GM21447 (cell line): ENCODE measurements at regions not wholly inside any gene's neighbourhood (a gene's known extent, or its start where the extent isn't known, plus 50 kb on each side); places are given as distances from the start of the nearest gene placed in this dataset.

Experiments
- ATAC-seq: cut with Tn5 transposase; IDR thresholded peaks from one replicate; pipeline ENCODE4 v1.9.1; 2021; ENCODE audit not compliant: unreplicated experiment

DNA sequence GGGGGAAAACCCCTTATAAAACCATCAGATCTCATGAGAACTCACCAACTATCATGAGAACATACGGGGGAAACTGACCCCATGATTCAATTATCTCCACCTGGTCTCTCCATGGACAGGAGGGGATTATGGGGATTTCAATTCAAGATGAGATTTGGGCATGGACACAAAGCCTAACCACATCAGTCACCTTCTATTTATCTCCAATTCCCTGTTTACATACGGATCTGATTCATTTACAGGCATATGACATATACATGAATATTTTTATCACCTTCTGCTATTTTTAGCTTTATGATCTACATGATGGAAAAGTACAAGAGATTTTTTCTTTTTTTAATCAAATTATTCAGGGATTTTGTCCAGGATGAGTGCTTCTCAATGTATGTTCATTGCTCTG lies 944.5 kb downstream of the REEP3 start:
- no peak for ATAC-seq

DNA sequence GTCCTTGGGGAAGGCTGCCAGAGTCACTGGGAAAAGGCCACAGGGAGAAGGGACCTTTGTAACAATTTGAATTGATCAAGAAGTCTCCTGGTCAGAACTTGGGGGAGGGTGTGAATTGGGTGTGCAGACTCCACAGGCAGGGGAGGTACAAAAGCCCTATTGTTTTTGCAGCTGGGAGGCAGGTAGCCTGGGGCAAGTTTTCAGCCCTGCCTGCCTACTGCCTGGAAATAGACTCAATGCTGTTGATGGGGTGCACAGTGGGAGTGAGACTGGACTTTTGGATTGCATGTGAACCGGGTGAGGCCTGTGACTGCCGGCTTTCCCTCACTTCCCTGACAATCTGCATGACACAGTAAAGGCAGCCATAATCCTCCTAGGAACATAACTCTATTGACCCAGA lies 947.0 kb downstream of the REEP3 start:
- no peak for ATAC-seq

DNA sequence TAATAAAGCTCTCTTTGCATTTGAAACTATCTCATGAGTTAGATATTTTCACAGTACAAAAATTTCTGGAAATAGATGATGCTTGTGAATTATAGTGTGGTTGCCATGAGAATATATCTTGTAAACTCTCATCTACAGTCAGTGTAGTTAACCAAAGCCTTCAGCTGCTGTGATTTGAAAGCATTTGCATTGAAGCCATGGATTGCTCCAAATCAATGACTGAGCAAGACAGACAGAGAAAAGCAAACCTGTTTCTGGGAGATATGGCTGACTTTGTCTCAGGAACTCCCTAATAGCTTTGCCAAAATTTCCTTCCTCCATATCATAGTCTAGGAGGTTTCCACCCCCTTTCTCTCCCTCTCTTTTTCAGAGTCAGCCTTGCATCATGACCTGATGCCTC lies 955.3 kb downstream of the REEP3 start:
- no peak for ATAC-seq

DNA sequence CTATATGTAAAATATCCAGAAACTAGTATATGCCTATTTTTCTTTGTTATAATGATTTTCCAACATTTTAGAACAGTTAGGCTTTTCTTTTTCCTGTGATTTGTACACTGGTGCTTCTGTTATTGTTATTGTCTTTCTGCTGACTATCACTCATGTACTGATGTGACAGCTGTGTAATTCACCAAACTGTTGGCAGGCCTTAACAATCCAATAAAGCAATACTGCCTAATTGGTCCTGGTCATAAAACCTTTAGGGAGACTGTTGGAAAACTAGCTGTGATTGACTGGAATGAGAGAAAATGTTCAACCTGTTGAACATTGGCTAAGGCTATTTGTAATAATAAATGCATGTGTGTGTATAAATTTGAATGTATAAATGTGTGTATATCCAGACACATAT lies 956.6 kb downstream of the REEP3 start:
- no peak for ATAC-seq

DNA sequence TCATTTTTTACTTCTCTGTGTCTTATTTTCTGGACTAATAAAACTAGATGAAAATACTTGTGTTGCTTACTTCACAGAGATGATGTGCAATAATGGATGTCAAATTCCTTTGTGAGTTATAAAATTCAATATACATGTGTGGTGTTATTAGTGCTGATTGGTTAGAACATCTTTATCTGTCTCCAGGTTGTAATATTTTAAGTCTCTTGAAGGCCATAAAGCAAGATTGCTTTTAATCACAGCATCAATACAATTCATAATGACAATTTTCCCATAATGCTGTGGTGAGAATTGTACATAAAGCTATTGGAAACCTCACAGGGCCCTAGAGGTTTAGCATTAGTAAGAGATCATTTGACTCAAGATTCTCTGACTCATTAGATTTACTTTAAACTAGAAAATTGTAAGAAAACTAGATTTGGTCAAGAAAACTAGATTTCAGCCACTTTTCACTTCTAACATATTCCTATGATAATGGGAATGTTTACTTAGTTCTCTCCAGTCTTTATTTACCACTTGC lies 963.7 kb downstream of the REEP3 start:
- no peak for ATAC-seq

DNA sequence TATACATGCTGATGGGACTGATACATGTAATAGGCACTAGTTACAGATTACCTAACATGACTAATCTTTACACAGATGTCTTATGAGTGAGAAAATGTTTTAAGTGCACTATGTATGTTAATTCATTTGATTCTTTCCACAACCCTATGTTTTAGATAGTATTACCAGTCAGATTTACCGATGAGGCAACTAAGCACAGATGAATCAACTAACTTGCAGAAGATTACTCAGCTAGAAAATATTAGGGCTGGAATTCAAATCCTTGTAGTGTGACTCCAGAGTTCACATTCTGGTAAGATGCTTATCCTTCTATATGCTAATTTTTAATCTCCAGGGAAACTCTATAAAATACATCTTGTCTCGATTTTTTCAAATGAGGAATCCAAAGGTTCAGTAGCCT lies 964.9 kb downstream of the REEP3 start:
- no peak for ATAC-seq

DNA sequence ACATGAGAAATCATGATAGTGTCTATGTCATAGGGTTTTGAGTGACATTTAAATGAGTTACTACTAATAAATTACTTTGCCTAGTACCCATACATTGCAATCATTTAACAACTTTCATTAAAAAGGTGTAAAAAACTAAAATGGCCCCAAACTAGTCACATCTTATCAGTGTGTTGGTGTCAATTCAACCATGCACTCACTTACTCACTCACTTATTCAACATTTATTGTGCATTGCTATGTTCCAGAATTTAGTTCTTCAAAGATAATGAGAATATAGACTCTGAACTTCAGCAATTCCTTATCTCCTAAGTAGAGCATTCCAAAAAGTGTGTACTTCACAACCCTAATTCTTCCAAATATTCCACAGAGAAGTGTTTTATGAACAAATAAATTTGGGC lies 965.7 kb downstream of the REEP3 start:
- ATAC-seq: no peak

DNA sequence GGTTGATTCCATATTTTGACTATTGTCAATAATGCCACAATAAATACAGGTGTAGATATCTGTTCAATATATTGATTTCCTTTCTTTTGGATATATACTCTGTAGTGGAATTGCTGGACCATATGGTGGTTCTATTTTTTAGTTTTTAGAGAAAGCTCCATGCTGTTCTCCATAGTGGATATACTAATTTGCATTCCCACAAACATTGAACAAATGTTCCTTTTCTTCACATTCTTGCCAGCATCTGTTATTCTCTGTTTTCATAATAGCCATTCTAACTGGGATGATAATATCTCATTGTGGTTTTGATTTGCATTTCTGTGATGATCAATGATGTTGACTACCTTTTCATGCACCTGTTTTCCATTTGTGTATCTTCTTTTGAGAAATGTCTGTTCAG lies 973.7 kb downstream of the REEP3 start:
- no peak for ATAC-seq

DNA sequence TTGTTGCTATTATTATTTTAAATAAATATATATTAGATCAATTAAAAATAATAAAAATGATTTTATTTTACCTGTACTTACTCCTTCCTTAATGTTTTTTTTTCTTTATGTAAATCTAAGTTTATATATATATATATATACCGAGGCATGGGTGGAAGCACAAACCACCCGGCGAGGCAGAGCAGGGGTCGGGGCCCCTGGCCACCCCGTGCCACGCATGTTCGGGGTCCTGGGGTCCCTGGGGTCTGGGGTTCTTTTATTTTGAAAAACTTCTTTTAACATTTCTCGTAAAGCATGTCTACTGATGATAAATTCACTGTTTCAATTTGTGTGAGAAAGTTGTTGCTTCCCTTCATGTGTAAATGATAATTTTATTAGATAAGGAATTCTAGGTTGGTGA lies 976.1 kb downstream of the REEP3 start:
- no peak for ATAC-seq

DNA sequence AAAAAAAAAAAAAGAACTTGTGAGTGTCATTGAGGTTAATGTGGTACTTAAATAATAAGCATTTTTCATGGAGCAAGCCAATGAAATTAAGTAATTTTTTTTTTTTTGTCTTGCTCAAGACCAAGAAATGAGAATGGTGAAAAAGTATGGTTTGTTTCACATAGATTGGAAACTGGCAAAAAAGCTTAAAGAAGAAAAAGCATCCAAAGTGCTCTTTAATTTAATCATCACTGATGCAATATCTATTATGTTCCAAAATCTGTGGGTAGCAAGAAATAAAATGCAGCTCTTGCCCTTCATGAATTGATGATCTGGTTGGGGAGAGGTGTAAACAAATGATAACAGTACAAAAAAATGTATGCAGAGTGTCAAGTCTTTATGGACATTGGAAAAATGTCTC lies 980.6 kb downstream of the REEP3 start:
- no peak for ATAC-seq

DNA sequence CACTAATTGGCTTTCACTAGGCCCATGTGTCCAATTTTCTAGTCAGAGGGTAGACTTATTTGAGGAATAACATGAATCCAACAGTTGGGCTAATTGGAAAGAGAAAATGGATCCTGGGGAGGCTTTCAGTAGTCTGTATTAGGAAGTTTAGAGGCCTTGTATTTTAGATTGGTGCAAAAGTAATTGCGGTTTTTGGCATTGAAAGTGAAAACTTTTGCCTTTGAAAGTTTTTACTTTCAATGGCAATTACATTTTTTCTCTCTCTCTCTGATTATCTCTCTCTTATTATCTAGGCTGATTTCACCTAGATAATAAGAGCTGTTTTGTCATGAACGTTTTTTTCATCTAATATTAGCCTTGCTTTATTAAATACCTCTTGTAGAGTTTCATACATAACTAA lies 981.7 kb downstream of the REEP3 start:
- no peak for ATAC-seq

DNA sequence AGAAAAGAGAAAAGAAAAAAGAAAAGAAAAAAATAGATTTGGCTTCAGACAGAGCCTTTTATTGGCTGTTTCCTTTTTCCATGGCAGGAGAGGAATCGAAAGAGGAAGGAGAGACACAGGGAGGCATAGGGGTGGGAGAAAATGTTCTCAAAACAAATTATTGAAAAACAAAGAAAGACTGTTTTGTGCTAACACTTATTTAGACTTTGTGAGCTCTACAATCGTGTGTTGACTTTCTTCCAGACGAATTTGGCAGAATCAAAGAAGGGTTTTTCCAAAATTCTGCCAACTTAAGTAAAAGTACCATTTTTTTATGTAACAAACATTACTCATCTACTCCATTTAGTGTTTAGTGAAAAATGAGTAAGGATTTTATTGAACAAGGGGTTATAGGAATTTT lies 982.2 kb downstream of the REEP3 start:
- no peak for ATAC-seq

DNA sequence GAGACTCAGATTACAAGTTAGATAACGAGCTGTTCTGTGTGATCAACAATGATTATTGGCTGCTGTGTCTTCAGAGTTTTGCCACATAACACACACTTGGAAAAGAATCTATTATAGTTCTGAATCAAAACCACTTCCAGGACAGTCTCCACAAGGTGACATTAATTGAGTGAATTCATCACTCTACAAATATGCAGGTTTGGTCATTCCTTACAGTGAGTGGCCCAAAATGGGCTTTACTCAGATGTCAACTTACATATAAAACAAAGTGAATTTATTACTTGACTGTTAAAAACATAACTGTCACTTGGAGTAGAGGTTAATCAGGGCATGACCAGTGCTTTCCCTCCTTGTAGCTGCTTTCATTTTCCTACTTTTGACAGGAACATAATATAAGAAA lies 984.3 kb downstream of the REEP3 start:
- ATAC-seq: no peak

DNA sequence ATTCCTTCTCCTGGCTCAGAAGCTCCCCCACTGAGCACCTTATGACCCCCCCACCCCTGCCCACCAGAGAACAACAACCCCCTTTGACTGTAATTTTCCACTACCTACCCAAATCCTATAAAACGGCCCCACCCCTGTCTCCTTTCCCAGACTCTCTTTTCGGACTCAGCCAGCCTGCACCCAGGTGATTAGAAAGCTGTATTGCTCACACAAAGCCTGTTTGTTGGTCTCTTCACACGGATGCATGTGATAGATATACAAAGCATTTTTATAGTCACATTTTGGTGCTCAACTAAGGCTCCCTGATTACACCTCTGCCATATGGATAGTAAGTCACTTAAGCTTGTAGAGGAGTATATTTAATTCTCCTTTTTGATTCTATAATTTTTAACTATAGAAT lies 985.8 kb downstream of the REEP3 start:
- no peak for ATAC-seq

DNA sequence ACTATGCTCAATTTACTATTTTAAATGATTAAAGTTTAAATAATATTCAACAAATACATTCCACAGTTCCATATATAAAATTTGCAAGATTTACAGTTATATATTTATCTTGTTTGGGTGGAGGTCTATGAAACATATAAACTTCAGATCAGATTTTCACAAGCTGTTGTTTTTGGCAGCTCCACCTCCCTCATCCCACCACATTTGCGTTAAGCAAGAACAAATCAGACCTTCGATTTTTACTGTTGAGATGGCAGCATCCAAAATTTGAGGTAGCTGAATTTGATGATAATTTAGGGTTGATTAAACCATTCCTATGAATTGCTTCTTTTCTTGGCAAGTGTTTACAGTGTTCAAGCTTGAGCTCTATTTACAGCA lies 986.4 kb downstream of the REEP3 start:
- no peak for ATAC-seq

DNA sequence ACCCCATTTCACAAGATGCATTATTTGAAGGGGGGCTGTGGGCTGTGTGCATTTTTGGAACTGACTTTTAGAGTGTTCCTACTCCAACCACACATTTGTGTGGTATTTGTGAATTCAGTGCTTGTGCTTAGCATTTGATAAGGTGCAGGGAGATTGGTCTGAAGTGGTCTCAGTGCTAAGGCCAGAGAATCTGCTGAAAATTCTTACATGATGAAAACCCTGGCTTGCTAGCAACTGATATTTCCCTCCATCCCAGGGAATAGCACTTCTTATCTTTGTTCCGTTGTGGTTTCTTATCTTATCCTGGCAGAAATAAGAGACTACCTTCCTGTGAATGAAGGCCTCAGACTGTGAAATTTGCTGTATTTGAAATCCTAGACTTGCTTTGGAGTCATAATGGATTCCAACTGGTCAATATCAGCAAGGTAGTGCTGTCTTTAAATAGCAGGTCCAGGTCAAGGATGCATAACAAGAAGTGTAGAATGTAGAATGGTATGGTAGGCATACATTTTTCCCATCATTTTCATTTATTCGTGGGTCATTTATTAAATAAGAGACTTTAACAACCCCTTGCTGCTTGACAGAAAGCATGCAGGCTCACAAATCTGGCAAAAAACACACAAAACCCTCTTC lies 986.9 kb downstream of the REEP3 start:
- no peak for ATAC-seq

DNA sequence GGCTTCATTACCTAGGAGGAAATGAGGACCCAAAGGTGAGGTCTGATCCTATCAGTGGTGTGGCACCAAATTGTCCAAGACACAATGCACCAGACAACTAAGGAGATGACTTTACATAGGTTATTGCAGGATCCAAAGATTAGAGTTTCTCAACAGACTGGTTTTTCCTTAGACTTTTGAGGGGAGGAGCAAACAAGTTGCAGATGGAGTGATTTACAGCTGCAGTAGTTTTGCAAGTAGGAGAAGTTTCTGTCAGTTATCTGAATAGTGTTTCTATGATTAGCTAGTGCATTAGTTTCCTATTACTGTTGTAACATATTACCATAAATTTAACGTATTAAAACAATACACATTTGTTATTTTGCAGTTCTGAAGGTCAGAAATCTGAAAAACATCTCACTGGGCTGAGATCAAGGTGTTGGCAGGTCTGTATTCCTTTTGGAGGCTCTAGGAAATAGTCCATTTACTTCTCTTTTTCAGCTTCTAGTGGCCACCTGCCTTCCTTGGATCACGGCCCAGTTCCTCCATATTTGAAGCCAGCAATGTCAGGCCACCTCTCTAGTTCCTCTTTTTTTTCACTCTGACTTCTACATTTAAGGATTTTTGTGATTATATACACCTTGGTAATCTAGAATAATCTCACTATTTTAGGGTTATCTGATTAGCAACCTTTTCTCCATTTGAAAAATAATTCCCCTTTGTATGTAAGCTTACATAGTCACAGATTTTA lies 994.9 kb downstream of the REEP3 start:
- ATAC-seq: no peak

DNA sequence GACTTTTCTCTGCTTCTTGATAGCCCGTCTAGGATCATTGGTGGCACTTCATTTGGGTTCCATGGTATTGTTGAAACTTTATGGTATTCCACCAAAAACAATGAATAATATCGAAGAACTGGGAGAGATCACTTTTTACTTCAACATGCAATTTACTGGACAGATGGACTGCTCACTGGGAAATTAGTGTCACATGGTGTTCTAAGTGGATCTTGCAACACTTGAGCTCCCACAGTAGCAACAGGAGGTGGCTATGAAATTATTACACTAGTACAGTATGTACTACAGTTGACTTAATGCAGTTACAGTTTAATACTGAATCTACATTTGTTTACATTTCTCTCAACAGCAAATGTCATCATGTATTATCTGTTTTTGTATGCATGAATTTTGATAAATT lies 997.3 kb downstream of the REEP3 start:
- no peak for ATAC-seq

DNA sequence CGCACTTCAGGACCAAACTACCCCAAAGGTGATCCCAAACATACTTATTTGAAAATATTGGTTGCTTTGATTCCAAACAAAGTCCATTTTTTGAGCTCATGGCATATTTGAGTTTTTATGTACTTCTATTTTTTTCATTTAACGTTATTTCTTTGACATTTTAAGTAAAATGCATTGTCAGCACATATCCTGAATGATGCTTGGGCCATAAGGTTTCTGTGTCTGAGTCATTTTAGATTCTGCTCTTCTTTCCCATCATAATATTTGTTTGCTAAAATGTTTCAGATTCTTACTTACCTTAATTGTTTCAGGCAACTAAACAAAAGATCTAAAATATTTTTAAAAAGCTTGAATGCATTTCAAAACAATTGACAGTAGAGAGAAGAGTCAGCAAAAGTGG lies 998.2 kb downstream of the REEP3 start:
- ATAC-seq: no peak

DNA sequence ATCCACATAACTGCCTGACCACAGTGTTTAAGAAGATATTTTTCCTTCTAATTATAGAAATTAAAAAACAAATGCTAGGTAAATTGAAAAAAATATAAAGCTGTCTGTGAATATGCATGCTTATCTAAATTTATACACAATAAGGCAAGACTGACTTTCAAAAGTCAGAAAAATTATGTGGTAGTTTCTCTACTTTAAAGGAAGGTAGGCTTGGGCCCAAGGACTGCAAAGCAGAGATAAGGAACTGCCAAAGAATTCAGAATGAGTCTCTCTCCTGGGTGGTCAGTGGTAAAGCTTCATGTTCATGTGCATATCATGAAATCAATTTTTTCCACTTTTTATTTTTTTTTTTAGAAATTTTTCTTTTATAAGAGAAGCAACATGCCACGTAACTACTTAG lies 998.6 kb downstream of the REEP3 start:
- ATAC-seq: no peak

DNA sequence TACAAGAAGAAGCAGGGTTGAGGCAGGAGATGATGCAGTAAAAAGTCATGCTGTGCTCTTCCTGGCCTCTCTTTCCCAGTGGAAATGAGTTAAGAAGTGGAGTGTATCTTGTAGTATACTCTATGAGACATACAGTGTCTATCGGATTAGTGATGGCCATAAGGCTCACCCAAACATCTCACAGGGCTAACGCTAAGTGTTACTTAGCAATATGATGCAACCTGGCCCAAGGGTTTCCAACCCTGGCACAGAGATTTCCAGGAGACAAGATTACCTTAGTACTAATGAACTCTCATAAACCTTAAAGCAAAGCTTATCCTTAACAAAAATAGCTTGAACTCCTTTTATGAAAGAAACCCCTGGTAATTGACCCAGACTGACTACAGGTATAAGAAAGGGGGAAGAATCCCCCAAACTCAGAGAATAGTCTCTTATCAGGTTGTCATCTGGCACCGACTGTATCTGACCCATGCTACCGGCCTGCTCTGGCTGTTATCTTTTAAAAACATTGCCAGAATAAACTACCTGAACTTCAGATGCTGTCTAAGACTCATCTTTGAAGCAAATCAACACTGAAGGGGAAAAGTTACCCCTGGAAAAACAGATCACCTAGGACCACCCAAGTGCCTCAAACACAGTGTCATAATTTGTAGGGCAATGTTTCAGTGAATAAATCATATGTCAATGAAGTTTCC lies 1002.0 kb downstream of the REEP3 start:
- no peak for ATAC-seq

DNA sequence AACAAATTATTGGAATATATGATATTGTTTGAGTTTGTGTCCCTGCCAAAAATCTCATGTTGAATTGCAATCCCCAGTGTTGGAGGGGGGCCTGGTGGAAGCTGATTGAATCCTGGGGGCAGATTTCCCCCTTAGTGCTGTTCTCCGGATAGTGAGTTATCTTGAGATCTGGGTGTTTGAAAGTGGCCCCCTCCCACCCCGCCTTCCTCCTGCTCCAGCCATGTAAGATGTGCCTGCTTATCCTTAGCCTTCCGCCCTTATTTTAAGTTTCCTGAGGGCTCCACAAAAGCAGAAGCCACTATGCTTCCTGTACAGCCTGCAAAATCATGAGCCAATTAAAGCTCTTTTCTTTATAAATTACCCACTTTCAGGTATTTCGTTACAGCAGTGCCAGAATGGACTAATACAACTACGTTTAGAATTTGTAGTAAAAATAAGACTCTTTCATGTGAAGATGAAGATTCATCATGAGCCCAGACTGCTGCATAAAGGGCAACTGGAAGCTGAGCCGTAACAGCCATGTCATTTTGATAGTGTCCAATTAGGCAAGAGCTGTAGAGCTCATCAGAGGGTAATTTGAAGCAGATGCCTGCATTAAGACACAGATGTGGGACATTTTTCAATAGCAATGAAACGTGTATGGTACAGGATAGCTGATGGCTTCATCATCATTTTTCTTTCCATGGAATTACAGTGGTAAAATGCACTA lies 1007.2 kb downstream of the REEP3 start:
- ATAC-seq: no peak
